Ishikawa (cell line): ENCODE measurements at regions not wholly inside any gene's neighbourhood (a gene's known extent, or its start where the extent isn't known, plus 50 kb on each side); places are given as distances from the start of the nearest gene placed in this dataset.

ENCODE experiments used
- CEBPB ChIP-seq: IDR thresholded peaks from 2 replicates; pipeline ENCODE4 v1.6.1; 2012
- CREB1 ChIP-seq: IDR thresholded peaks from 2 replicates; pipeline ENCODE4 v1.6.1; 2012; ENCODE audit warnings: low read depth
- EGR1 ChIP-seq: IDR thresholded peaks from 2 replicates; pipeline ENCODE4 v1.6.1; 2012
- EP300 ChIP-seq: IDR thresholded peaks from 2 replicates; pipeline ENCODE4 v1.6.1; 2012; ENCODE audit warnings: borderline replicate concordance
- FOXM1 ChIP-seq: IDR thresholded peaks from 2 replicates; pipeline ENCODE4 v1.6.1; 2012; ENCODE audit warnings: low read depth, borderline replicate concordance
- MAX ChIP-seq: IDR thresholded peaks from 2 replicates; pipeline ENCODE4 v1.6.1; 2012
- NFIC ChIP-seq: IDR thresholded peaks from 2 replicates; pipeline ENCODE4 v1.6.1; 2012
- RAD21 ChIP-seq: IDR thresholded peaks from 2 replicates; pipeline ENCODE4 v1.6.1; 2012; ENCODE audit warnings: low read depth
- TAF1 ChIP-seq: IDR thresholded peaks from 2 replicates; pipeline ENCODE4 v1.6.1; 2012; ENCODE audit warnings: low read depth, mild to moderate bottlenecking
- TCF12 ChIP-seq: IDR thresholded peaks from 2 replicates; pipeline ENCODE4 v1.6.1; 2012; ENCODE audit warnings: low read depth
- TEAD4 ChIP-seq: IDR thresholded peaks from 2 replicates; pipeline ENCODE4 v1.6.1; 2012
- YY1 ChIP-seq: IDR thresholded peaks from 2 replicates; pipeline ENCODE4 v1.6.1; 2012; ENCODE audit warnings: low read depth
- ZBTB7A ChIP-seq: IDR thresholded peaks from 2 replicates; pipeline ENCODE4 v1.6.1; 2012; ENCODE audit warnings: low read depth
- TF ChIP-seq, protein P1 (sequence below): IDR thresholded peaks from 2 replicates; pipeline ENCODE4 v1.6.1; 2012
- TF ChIP-seq, protein P2 (sequence below): IDR thresholded peaks from 2 replicates; pipeline ENCODE4 v1.6.1; 2012; ENCODE audit warnings: low read depth, mild to moderate bottlenecking

DNA sequence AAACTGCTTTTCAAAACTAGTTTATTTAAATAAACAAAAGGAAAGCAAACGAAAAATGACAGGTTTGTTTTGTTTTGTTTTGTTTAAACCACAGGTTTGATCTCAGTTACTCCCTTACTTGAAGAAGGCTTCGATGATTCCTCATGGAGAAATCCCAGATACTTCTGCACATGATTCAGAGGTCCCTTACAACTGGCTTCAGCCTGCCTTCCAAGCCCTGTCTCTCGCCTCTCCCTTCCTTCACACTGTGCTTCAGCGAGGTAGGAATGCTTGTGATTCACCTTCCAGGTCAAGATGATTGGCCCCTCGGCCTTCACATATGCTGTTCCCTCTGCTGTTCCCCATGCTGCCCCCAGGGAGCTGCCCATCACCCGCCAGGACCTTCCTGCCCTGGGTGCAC is 104.1 kb upstream of the ITGA6 start:
- TF ChIP-seq TAF1 (no peak), TCF12 (no peak), MAX (no peak), FOXM1 (no peak), ZBTB7A (no peak), CREB1 (no peak), YY1 (no peak), RAD21 (no peak), CEBPB (no peak)

- TF ChIP-seq, protein P1, sequence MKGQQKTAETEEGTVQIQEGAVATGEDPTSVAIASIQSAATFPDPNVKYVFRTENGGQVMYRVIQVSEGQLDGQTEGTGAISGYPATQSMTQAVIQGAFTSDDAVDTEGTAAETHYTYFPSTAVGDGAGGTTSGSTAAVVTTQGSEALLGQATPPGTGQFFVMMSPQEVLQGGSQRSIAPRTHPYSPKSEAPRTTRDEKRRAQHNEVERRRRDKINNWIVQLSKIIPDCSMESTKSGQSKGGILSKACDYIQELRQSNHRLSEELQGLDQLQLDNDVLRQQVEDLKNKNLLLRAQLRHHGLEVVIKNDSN = no peak
- no peak for TF ChIP-seq CREB1
- no peak for TF ChIP-seq EGR1
- no peak for TF ChIP-seq TCF12
- no peak for TF ChIP-seq TAF1
- TF ChIP-seq, protein P2, sequence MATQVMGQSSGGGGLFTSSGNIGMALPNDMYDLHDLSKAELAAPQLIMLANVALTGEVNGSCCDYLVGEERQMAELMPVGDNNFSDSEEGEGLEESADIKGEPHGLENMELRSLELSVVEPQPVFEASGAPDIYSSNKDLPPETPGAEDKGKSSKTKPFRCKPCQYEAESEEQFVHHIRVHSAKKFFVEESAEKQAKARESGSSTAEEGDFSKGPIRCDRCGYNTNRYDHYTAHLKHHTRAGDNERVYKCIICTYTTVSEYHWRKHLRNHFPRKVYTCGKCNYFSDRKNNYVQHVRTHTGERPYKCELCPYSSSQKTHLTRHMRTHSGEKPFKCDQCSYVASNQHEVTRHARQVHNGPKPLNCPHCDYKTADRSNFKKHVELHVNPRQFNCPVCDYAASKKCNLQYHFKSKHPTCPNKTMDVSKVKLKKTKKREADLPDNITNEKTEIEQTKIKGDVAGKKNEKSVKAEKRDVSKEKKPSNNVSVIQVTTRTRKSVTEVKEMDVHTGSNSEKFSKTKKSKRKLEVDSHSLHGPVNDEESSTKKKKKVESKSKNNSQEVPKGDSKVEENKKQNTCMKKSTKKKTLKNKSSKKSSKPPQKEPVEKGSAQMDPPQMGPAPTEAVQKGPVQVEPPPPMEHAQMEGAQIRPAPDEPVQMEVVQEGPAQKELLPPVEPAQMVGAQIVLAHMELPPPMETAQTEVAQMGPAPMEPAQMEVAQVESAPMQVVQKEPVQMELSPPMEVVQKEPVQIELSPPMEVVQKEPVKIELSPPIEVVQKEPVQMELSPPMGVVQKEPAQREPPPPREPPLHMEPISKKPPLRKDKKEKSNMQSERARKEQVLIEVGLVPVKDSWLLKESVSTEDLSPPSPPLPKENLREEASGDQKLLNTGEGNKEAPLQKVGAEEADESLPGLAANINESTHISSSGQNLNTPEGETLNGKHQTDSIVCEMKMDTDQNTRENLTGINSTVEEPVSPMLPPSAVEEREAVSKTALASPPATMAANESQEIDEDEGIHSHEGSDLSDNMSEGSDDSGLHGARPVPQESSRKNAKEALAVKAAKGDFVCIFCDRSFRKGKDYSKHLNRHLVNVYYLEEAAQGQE = no peak
- TF ChIP-seq TEAD4 = no peak
- no peak for TF ChIP-seq CEBPB
- TF ChIP-seq RAD21 = no peak
- TF ChIP-seq EP300 = no peak
Measured at GRCh38 chr2:172323861-172324597, 103.4 kb upstream of the ITGA6 start.

GRCh38 chr2:172326211-172326509 is 101.2 kb upstream of the ITGA6 start:
- TF ChIP-seq TCF12 (no peak), FOXM1 (no peak), ZBTB7A (no peak), TEAD4 (no peak), RAD21 (no peak), NFIC (no peak), EP300 (no peak), TAF1 (no peak), CEBPB (no peak), YY1 (no peak), MAX (no peak), CREB1 (no peak), EGR1 (no peak)
- TF ChIP-seq, protein P2 = no peak
- TF ChIP-seq, protein P1 = no peak

- TF ChIP-seq, protein P2 = no peak
- no peak for TF ChIP-seq CEBPB
- no peak for TF ChIP-seq MAX
- TF ChIP-seq TCF12 = no peak
- no peak for TF ChIP-seq TAF1
Measured at GRCh38 chr2:172328103-172328841, 99.1 kb upstream of the ITGA6 start.
